ENCODE measurements at regions not wholly inside any gene's neighbourhood (a gene's known extent, or its start where the extent isn't known, plus 50 kb on each side); places are given as distances from the start of the nearest gene placed in this dataset.

GRCh38 chr17:33730131-33730530 is 437.0 kb upstream of the ASIC2 start:
- Histone ChIP-seq H3K4me3 (ENCODE audit: low read depth, low read length) (no peak overlapping the region), H3K9me3 (ENCODE audit: control insufficient read depth, insufficient read depth, low read length) (peaks cover 4% of the 10 kb centered on the region; the same call in 1 of the 2 replicates), H3K27me3 (ENCODE audit: control insufficient read depth, insufficient read depth, low read length) (no peaks in the 10 kb centered on the region), H3K27ac (ENCODE audit: low read depth, low read length) (no peak overlapping the region)
- ChIA-PET CTCF (no interaction called here), POLR2A (no interaction called here)
- no peak for DNase-seq (ENCODE audit: low read depth, low spot score)
- no peak for TF ChIP-seq CTCF (IDR thresholded peaks at IDR 0.05; ENCODE audit: low read depth, low read length)

- Histone ChIP-seq H3K4me3 (ENCODE audit: low read depth, low read length) (no peak overlapping the region), H3K27ac (ENCODE audit: low read depth, low read length) (no peak overlapping the region), H3K9me3 (ENCODE audit: control insufficient read depth, insufficient read depth, low read length) (peaks cover 4% of the 10 kb centered on the region; the same call in 1 of the 2 replicates), H3K27me3 (ENCODE audit: control insufficient read depth, insufficient read depth, low read length) (no peaks in the 10 kb centered on the region)
- DNase-seq (ENCODE audit: low read depth, low spot score), result no peak
- CTCF ChIA-PET, result interaction anchor here (0.8 to 1.1 kb wide), 2 partner anchors 18 to 19 kb away, joined by 3 to 4 read pairs; no protein-coding TSS in a partner anchor
- POLR2A ChIA-PET, result no interaction called here
- TF ChIP-seq CTCF (IDR thresholded peaks at IDR 0.05; ENCODE audit: low read depth, low read length), result no peak
Observed at GRCh38 chr17:33732116-33732515, 439.0 kb upstream of the ASIC2 start.

GRCh38 chr17:33739714-33740113 is 446.6 kb upstream of the ASIC2 start:
- H3K27ac ChIP-seq (ENCODE audit: low read depth, low read length), result no peak overlapping the region
- no peaks in the 10 kb centered on the region; the same call in 1 of the 2 replicates for H3K9me3 ChIP-seq (ENCODE audit: control insufficient read depth, insufficient read depth, low read length)
- CTCF ChIA-PET, result no interaction called here
- DNase-seq (ENCODE audit: low read depth, low spot score), result no peak
- TF ChIP-seq CTCF (IDR thresholded peaks at IDR 0.05; ENCODE audit: low read depth, low read length), result no peak
- no peaks in the 10 kb centered on the region for H3K27me3 ChIP-seq (ENCODE audit: control insufficient read depth, insufficient read depth, low read length)
- H3K4me3 ChIP-seq (ENCODE audit: low read depth, low read length), result no peak overlapping the region
- POLR2A ChIA-PET, result no interaction called here

GRCh38 chr17:33745047-33745760 is 452.1 kb upstream of the ASIC2 start:
- POLR2A ChIA-PET, result no interaction called here
- CTCF ChIA-PET, result interaction anchor here (0.8 kb wide), 1 partner anchor 20 kb away, joined by 3 read pairs; no protein-coding TSS in a partner anchor

More at GRCh38 chr17:33745047-33745760, 452.1 kb upstream of the ASIC2 start:
- no peak for TF ChIP-seq CTCF (IDR thresholded peaks at IDR 0.05; ENCODE audit: low read depth, low read length)
- Histone ChIP-seq H3K9me3 (ENCODE audit: control insufficient read depth, insufficient read depth, low read length) (no peaks in the 10 kb centered on the region), H3K27ac (ENCODE audit: low read depth, low read length) (no peak overlapping the region), H3K27me3 (ENCODE audit: control insufficient read depth, insufficient read depth, low read length) (no peaks in the 10 kb centered on the region), H3K4me3 (ENCODE audit: low read depth, low read length) (no peak overlapping the region)
- no peak for DNase-seq (ENCODE audit: low read depth, low spot score)

All from AG04450 (cell line).